ENCODE measurements at regions not wholly inside any gene's neighbourhood (a gene's known extent, or its start where the extent isn't known, plus 50 kb on each side); places are given as distances from the start of the nearest gene placed in this dataset.
"Not testable (repeated sequence)": the region's sequence is repeated elsewhere in the genome, so short reads cannot be mapped to it uniquely, and the experiment has no call there.

GRCh38 chr9:118677936-118678653, 691.1 kb downstream of the BRINP1 start:
- DNase-seq: not testable (repeated sequence)

- DNase-seq: no peak
These were observed 682.3 kb downstream of the BRINP1 start for GRCh38 chr9:118686959-118687358.

GRCh38 chr9:118689280-118689679, 680.0 kb downstream of the BRINP1 start:
- no peak for DNase-seq

DNA sequence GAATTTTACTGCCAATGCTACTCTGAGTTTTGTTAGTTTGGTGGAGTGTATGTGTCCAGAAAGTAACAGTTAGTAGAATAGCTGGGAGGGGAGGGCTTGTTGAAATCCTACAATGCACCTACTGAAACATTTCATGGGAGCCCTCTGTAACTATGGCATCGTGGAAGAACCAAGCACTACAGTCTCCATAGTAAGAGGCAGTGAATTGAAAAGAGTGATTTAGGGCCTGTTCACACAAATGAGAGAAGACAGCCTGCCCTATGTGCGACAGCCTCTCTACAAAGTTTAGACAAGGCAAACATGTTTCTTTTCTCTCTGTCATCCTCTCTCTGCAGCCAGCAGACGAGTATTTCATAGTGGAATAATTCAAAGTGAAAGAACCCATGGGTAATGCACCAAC, 676.6 kb downstream of the BRINP1 start:
- no peak for DNase-seq

GRCh38 chr9:118693645-118694044, 675.6 kb downstream of the BRINP1 start:
- no peak for DNase-seq

DNA sequence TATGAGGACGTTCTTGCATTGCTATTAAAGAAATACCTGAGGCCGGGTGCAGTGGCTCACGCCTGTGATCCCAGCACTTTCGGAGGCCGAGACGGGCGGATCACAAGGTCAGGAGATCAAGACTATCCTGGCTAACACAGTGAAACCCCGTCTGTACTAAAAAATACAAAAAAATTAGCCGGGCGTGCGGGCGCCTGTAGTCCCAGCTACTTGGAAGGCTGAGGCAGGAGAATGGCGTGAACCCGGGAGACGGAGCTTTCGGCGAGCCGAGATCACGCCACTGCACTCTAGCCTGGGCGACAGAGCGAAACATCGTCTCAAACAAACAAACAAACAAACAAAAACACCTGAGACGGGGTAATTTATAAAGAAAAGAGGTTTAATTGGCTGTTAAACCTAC, 674.0 kb downstream of the BRINP1 start:
- not testable (repeated sequence) for DNase-seq

- no peak for DNase-seq
These were observed 667.2 kb downstream of the BRINP1 start for GRCh38 chr9:118701985-118702384.

DNA sequence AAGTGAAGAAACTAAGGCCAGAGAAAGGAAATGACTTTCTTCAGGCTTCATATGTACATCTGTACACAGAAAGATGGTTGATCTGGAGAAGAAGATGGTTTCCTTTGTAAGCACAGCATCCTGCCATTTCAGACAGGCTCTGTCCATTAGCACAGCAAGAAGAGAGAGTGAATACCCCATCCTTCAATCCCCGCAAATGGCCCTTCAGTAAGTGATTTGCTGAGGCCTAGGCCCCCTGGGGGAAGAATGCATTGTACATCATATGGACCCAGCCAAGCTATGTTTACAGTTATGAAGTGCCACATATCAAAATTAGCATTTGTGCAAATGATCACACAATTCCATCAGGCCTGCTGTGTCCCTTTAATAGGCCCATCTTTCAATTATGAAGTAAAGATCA, 657.4 kb downstream of the BRINP1 start:
- DNase-seq: no peak

DNA sequence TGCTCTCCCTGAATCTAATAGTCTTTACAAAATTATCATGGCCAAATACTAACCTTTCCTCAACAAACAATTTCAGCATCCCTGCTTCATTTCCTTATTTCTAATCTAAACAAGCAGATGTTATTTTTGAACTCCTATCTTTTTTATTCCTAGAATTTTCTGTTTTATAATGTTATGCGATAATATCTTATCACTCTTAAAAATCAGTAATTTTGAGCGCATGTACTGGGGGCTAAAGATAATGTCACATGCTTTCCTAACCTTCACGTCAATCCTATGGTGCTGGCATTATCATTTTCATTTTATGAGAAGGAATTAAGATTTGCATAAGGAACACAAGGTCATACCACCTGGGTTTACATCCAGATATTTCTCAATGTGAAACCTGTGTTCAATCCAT, 648.0 kb downstream of the BRINP1 start:
- no peak for DNase-seq

GRCh38 chr9:118721923-118722322, 647.3 kb downstream of the BRINP1 start:
- no peak for DNase-seq

DNA sequence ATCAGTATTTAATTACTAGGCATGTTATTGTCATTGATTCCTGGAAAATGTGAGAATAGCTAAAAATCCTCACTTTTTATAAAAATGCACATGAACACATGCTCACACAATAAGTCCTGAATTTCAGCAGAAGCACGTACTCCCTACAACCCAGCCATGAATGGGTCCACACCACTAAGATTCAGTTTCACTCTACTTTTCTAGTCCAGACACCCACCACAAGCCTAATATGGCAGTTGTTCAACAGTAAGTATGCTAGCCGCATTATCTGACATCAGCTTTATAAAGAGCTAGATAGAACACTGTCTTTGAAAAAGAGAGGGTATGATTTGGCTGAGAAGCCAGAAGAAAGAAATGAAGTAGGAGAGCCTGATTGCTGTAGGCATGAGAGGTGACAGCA, 639.3 kb downstream of the BRINP1 start:
- DNase-seq: no peak

DNA sequence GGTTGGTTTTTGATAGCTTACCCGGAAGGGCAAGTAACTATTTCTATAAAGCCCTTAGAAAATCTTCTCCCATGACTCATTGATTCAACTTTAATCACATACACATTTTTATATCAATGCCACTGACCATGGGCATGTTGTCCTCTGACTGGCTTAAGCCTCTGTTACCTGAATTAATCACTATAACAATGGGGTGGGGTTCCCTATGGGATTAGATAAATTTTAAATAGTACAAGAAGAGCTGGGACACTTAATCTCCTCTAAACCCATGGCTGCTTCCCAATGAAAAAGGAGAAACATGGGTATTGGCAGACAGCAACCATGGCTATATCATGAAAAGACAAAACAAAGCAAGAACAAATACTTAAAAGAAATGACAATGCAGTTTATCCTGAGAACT, 636.2 kb downstream of the BRINP1 start:
- no peak for DNase-seq

DNA sequence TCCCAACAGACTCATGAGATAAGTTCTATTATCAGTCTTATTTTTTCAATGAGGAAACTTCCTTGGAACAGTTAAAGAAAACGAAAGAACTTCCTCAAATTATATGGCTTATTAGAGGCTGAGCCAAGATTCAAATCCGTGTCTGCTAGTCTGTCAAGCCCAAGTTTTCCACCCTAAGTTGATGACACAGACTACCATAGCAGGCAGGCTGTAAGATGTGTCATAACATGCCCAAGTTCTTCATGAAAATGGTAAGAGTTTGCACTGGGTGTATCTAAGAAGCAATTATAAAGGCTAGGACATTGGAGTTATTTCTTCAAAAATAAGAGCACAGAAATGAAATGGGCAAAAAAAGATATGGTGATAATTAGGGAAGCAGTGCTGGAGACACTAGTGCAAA, 634.5 kb downstream of the BRINP1 start:
- no peak for DNase-seq

GRCh38 chr9:118736406-118736805, 632.8 kb downstream of the BRINP1 start:
- no peak for DNase-seq

DNA sequence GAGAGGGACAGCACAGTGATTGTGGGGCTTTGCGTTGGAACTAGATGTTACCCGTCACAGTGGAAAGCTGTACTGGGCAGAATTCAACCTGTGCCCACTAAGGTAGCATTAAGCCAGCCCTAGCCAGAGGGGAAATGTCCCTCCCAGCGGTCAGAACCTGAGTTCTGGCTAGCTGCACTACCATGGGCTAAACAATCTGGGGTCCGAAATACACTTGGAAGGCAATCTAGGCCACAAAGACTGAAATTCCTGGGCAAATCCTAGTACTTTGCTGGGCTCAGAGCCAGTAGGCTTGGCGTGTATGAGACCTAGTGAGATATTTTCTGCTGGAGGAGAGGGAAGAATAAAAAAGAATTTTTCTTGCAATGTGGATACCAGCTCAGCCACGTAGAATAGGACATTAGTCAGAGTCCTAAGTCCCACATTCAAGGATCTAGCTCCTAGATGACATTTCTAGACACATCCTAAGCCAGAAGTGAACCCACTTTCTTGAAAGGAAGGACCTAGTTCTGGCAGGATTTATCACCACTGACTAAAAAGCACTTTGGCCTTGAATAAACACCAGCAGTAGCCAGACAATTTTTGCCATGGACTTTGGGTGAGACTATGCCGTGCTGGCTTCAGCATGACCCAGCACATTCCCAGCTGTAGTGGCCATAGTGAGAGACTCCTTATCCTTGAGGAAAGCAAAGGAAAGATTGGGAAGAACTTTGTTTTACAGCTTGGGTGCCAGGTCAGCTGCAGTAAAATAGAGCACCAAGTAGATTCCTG, 618.0 kb downstream of the BRINP1 start:
- no peak for DNase-seq

DNA sequence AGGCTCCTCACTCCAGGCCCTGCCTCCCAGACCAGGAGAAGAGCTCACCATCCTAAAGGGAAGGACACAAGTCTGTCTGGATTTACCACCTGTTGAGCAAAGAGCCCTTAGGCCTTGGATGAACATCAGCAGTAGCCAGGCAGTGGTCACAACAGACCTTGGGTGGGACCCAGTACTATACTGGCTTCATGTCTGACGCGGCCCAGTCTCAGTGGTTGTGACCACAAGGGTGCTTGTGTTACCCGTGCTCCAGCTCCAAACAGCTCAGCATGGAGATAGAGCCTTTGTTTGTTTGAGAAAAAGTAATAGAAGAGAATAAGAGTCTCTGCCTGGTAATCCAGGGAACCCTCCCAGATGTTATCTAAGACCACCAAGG, 617.4 kb downstream of the BRINP1 start:
- no peak for DNase-seq

DNA sequence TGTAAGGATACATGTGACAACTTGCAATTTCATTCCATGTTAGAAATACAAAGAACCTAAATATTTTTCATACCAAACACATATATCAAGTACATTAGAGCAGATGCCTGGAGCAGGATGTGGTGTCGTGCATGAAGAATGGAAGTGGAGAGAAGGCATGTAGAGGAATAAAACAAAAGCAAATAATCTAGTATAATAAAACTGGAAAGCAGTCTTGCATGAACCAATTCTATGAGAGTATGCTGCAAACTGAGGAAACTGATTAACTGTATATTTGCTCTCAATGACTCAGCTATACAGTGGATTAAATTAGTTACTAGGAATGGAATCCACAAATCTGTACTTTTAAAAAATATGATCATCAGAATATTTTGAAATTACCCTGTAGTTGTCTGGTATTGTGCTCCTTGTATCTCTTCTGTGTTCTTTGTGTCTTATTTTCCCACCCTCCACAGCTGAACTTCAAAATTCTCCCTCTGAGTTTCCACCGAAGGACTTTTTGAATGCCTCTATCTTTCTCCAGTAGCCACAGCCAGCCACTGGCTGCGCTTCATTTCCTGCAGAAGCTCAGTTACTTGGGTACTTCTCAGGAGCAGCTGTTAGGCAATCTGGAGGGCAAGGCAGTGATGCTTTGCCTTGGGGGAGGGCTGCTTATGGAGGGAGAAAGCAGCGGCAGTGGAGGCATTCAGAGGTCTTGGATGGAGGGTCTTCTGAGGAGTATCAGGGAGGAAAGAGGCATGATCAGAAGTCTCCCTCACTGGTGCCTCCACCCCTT, 608.0 kb downstream of the BRINP1 start:
- no peak for DNase-seq

- no peak for DNase-seq
These were observed 601.7 kb downstream of the BRINP1 start for GRCh38 chr9:118767571-118767970.

- no peak for DNase-seq
These were observed 586.3 kb downstream of the BRINP1 start for GRCh38 chr9:118782790-118783463.

GRCh38 chr9:118784033-118784432, 585.2 kb downstream of the BRINP1 start:
- no peak for DNase-seq

DNA sequence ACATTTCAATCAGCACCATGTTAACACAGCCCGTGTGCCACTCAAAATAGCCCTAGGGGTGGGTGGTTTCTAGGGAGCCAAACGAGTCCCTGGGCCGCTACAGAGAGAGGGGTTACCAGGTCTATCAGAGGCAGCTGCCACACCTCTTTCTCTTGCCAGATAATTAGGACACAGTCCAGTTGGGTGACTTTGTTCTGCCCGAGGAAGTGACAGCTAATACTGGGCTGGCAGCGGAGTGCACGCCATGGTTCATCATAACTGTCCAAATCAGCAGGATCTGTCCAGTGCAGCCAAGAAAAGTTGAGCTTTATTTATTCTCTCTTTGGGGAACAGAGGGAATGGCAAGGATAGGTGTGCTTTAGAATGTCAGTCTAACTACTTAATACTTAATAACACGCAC, 583.8 kb downstream of the BRINP1 start:
- DNase-seq: no peak

DNA sequence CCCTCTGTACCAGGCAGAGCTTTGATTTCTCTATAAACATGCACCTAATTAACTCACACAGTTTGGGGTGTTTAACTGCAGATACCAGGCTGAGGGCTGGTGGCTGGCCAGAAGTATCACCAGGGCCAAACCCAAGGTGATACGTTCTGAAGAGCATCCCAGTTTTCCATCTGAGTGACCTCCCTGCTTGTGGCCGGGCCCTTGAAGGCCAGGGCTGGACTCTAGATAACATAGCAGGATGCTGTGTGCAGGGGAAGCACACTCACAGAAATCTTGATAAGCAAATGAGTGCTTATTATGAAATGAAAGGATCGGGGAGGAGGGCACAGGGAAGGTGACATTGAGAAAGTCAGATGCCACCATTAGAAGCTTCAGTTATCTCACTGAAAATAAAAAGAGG, 582.4 kb downstream of the BRINP1 start:
- DNase-seq: no peak

DNA sequence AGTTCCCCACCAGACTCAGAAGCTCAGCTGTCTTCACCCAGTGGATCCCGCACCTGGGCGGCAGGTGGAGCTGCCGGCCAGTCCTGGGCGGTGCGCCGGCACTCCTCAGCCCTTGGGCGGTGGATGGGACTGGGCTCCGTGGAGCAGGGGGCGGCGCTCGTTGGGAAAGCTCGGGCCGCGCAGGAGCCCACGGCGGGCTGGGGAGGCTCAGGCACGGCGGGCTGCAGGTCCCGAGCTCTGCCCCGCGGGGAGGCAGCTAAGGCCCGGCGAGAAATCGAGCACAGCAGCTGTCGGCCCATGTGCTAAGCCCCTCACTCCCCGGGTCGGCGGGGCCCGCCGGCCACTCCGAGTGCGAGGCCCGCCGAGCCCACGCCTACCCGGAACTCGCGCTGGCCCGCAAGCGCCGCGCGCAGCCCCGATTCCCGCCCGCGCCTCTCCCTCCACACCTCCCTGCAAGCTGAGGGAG, 560.0 kb downstream of the BRINP1 start:
- no peak for DNase-seq

Data from activated CD4-positive, alpha-beta T cell treated with anti-CD3 and anti-CD28 coated beads, Interleukin-2, Interleukin-6, amounts not matched to agents 100 ng/mL and 50 ng/mL, durations not matched to agents 16 hours and 8 hours (primary cell).